CD4-positive, alpha-beta T cell treated with Interleukin-10 for 1 hour (primary cell): ENCODE measurements at regions not wholly inside any gene's neighbourhood (a gene's known extent, or its start where the extent isn't known, plus 50 kb on each side); places are given as distances from the start of the nearest gene placed in this dataset.
"Not testable (repeated sequence)": the region's sequence is repeated elsewhere in the genome, so short reads cannot be mapped to it uniquely, and the experiment has no call there.

Source experiments
- DNase-seq: peaks from one replicate; pipeline ENCODE4 v3.0.0-alpha.2; 2020

GRCh38 chr2:181737302-181737701, 57.0 kb upstream of the NEUROD1 start:
- not testable (repeated sequence) for DNase-seq

DNA sequence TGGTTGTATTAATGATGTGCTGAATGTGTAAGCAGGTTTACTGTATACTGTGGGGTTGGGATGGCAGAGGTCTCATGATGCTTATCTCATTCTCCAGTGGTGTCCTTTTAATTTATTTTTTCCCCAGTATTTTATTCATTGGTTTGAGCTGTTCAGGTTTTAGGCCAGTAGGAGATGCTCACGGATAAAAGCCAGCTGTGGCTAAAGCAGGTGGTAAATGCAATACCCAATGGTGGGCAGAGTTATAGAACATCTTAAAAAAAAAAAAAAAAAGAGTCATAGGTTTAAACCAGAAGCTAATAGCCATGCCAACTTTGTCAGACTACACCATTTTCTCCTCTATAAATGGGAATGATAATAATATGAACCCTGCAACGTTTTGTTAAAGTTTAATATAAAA, 57.8 kb upstream of the NEUROD1 start:
- DNase-seq, result no peak

GRCh38 chr2:181738563-181738962, 58.2 kb upstream of the NEUROD1 start:
- DNase-seq, result no peak

DNA sequence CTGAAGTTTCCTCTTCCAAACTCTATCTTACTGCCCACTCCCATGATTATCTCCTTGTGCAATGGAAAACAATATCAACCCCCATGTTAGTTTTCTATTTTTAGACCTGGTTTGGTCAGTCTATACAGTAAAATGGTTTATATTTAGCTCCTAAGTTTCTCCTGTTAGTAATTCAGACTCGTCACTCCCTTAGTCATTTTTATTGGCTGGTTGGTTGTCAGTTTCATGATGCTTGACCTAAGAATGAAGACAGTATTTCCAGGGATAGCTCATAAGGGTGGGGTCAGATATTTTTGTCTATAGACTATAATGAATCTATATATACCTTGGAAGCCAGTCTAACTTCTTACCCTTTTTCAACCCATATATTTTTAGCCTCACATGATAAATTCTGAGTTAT, 61.4 kb upstream of the NEUROD1 start:
- DNase-seq, result no peak

GRCh38 chr2:181742361-181742760, 62.0 kb upstream of the NEUROD1 start:
- DNase-seq, result no peak

DNA sequence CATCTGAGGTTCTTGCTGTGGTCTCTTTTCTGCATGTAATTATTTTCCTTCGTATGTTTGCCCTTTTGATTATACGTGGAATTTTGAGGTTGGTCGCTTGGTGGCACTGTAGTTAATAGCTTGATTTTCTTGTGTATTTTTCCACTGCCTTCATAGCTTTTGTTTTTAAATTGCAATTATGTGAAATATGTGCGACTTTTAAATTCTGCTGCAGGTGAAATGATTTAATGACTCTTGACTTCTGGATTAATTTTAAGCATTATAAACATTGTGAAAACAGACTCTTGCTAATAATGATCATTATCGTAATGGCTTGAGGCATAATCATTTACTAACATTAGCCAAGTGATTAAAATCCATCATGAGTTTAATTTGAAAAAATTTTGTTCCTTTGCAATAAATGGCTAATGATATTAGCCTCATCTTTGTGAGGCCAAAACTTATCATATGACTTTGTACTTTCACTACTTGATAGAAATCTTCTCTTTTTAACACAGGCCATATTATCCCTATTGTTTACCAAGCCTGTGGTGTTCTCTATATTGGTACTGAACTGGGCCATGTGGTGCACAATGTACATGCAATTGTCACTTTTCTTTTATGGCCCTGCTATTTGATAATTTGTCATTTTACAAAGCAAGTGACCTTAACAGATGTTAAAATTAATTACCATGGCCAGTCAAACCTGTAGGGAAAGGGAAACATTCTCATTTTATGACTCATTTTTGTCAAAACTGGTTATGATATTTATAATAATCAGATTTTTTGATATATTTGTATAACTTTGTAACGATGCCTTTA, 62.8 kb upstream of the NEUROD1 start:
- peak; percentile 45 for DNase-seq

GRCh38 chr2:181743723-181744031, 63.4 kb upstream of the NEUROD1 start:
- no peak for DNase-seq

DNA sequence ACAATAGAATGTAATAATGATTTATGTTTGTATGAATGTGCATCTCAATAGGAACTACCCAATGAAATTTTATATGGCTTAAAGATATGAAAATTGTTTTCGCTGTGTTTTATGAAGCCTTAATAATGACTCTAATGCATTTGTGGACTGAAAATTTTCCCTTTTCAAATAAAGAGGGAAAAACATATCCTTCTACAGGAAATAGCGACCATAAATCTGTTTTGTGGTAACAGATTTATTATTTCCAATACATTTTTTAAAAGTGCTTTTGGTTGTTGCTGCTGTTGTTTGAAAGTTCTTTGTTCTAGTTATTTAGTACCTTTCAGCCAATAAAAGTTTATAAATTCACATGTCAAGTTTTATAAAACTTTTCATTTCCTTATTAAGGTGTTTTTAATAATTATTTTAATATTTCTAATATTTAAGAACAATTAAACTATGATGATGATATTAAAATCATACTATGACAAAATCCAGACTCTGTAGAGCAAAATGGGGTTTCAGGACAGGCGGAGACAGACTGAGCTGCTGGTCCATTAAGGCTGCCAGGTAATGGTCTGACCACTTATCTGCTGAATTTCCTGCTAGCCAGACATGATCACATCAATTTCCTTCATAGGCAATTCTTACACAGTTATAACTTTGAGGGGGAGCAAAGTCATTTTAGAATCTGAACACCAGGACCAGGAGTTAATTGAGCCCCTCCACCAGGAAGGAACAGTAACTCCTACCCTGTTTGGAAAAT, 65.7 kb upstream of the NEUROD1 start:
- no peak for DNase-seq

- no peak for DNase-seq
Measured at GRCh38 chr2:181746844-181747243, 66.5 kb upstream of the NEUROD1 start.

GRCh38 chr2:181750305-181750704, 70.0 kb upstream of the NEUROD1 start:
- no peak for DNase-seq

DNA sequence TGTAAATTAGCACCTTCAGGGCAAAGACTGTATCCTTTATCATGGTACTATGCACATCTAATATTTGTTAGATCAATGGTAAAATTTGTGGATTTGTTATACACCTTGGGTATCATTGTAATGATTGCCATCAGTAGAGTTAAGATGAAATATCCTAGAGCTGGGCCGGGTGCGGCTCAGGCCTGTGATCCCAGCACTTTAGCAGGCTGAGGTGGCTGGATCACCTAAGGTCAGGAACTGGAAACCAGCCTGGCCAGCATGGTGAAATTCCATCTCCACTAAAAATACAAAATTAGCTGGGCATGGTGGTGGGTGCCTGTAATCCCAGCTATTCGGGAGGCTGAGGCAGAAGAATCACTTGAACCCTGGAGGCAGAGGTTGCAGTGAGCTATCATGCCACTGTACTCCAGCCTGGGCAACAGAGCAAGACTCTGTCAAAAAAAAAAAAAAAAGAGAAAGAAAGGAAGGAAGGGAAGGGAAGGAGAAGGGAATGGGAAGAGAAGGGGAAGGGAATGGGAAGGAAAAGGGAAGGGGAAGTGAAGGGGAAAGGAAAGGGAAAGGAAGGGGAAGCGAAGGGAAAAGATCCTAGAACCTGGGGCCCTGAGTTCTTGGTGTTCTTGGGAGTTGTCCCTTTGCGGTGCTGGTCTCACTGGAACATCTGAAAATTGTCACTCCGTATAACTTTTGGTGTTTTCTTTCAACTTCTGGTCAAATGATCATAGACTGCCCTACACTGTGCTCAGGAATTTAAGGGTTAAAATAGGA, 71.1 kb upstream of the NEUROD1 start:
- no peak for DNase-seq

- no peak for DNase-seq
Measured at GRCh38 chr2:181752301-181752700, 72.0 kb upstream of the NEUROD1 start.

GRCh38 chr2:181753686-181754085, 73.4 kb upstream of the NEUROD1 start:
- no peak for DNase-seq

DNA sequence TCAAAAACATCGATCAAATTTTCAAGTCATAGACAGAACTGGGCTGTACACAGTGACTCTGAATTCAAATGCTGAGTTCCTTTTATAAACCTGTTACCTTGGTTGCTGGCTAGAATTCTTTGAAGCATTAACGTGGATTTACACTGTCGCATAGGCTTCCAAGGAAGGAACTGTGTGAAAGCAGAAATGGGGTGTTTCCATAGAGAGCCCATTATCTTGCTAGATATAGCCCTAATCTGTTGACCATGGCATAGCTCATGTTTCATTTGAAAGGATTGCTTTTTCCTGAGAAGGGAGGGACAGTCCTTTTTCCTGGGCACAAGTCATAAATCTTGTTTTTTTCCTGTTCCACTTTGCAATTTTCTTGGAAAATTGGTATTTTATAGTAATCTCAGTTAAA, 73.8 kb upstream of the NEUROD1 start:
- DNase-seq, result no peak

DNA sequence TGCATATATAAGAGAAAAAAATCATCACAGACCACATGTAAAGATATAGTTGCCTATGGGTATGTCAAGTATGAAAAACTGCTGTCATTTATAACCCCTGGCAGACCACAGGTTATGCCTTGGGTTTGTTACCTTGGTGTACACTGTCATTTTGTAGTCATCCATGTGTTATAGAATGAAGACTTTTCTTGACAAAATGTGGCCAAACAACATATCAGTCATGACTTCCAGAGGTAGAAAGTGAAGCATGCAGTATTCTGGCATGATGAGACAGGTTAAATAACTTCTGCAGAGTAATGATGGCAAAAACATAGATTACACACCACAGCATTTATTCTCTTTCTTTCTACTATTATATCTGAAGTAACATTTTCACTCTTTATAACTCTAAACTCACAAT, 74.9 kb upstream of the NEUROD1 start:
- no peak for DNase-seq

GRCh38 chr2:181760521-181760920, 80.2 kb upstream of the NEUROD1 start:
- DNase-seq, result no peak

DNA sequence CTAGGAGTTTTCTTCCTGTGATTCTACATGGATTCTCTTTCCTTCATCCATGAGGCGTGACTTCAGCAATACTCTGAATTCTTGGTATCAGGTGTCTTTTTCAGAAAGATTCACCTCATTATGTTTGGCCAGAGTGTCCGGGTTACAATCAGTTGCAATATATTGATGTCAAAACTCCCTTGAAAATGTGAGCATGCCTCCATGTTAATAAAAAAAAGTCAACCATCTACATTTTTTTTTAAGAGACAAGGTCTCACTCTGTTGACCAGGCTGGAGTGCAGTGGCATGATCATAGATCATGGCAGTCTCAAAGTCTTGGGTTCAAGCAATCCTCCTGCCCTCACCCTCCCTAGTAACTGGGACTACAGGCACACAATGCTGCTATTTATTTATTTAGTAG, 80.9 kb upstream of the NEUROD1 start:
- DNase-seq, result no peak

DNA sequence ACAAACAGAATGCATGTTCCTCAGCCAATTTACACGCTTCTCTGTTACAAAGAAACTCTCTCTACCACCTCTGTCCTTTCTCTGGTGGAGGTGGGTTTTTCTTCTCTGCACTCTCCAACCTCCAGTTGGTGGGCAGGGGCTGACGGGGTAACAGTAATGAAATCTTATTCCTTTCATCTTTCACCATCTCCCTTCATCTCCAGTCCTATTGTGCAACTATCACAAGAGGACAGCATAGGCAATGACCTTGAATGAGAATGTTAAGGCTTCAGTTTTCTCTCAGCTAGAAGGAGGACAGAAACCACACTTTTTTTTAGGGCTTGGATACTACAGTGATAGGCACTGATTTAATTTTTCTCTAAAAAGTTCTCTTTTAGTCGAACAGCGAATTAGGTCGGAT, 81.7 kb upstream of the NEUROD1 start:
- DNase-seq, result no peak

DNA sequence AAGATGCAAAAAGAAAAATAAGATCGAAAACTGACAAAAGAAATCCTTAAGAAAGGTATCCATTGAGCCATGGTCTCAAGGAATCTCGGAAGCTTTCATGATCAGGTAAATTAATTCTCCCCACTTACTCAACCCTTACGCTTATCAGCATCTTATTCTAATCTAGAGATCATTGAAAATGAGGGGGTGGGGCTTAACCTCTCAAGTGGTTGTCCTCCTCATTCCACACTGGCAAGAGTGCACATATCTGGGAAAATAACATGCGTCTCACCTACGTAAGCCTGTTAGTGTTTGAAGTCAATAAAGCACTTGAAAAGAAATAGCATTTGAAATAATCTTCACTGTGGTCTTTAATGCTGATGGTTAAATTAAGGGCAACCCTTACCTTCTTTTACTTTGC, 82.5 kb upstream of the NEUROD1 start:
- no peak for DNase-seq

- DNase-seq, result no peak
Measured at GRCh38 chr2:181763423-181763822, 83.1 kb upstream of the NEUROD1 start.

DNA sequence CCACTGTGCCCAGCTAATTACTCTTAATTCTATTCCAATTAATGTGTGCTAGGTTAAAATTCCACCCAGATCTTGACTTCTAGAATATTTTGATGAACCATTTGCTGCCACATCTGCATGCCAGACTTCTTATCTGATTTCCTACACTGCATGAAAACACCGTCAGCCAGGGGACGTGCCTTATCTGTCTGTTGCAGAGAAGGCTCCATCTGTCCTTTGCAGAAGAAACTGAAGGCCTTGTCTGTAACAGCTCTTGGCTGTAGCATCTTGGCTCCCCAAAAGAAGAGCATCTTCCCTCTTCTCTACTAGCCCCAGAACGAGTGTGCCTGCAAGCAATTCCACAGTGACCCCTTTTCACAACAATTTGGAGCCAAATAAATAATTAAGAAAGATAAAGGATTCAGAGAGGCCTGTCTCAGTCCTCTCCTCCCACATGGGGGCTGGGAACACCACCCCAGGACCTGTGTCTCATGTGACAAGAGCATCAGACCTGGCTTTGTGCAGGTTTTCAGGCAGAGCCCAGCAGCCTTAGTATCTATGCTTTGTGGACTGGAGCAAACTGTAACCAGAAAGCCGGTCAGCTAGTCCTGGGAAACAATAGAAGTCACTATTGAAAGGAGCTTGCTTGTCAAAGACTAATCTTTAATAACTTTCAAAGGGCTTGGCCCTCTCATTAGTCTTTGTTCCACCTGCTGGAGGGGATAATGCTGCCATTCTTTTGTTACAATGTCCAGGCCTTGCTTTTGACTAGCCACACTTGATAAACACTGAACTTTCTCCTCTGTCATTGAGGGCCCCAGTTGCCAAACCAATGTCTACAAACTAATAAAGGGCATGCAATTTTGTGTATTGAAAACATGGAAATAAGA, 84.0 kb upstream of the NEUROD1 start:
- no peak for DNase-seq

DNA sequence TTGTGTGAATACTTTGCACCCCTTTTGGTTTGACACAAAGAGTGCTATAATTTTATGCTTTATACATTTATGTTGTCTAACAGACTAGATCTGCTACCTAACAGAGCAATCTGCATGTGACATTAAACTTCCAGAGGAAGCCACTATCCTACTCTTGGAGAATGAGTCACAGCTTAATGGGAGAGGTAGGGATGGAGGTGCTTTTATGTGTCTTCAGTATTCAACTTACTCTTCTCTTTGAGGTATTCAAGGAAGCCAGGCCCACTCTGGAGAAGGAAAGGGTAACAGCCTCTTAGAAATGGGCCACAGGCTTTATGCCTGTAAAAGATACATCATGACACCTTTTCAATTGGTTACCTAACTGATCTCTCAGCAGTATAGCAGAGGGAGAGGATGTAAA, 85.8 kb upstream of the NEUROD1 start:
- no peak for DNase-seq

DNA sequence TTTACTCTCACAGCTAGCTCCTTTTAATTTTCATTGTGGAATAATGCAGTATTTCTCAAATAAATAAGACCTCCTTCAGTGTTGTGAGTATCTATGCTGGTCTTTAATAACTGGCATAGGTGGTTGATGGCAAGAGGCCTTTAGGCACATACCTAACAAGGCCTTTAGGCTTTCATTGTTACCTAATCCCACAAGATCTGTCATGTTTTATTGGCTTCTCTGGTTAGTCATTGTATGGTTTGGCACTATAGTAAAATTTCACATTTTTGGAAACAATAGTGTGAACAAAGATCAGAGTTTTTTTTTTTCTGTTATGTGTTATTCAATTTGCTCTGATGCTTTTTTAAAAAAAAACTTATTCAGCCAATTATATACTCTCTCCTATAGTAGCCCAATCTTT, 89.8 kb upstream of the NEUROD1 start:
- no peak for DNase-seq
